Glomerular visceral epithelial cell (primary cell): ENCODE measurements at regions not wholly inside any gene's neighbourhood (a gene's known extent, or its start where the extent isn't known, plus 50 kb on each side); places are given as distances from the start of the nearest gene placed in this dataset.

ENCODE experiments used
- DNase-seq: peaks from one replicate; pipeline ENCODE4 v3.0.0-alpha.2; 2016; ENCODE audit errors: extremely low spot score

DNA sequence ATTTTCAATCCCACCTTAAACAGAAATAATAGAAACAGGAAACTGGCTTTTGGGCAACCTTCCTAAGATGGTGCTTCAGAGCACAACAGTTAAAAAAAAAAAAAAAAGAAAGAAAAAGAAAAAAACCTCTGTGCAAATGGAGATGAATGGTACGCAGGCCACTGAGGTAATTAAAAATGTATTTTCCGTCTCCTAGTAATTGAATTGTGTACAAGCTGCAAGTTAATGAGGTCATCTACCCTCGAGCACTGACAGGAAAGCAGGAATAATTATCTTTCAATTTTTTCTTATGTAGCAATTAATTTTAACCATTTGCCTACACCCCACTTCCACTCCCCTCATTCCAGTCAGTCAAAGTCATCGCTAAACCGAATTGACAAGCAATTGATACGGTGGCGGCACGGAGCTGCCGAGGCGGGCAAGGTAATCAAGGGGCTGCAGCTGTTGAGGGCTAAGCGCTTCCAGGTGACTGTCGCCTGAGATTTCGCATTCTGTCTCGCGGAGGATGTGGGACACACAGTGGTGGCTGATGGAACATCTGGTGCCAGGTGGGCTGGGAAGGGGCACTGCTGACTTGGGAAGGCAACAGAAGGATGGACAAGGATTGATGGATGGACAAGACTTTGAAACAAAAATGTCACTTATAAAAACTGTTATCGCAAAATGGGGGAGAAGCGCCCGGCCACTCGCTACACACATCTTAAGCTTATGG lies 109.4 kb downstream of the RCN1 start:
- no peak for DNase-seq

- no peak for DNase-seq
Measured at GRCh38 chr11:32204751-32205150, 113.9 kb downstream of the RCN1 start.

DNA sequence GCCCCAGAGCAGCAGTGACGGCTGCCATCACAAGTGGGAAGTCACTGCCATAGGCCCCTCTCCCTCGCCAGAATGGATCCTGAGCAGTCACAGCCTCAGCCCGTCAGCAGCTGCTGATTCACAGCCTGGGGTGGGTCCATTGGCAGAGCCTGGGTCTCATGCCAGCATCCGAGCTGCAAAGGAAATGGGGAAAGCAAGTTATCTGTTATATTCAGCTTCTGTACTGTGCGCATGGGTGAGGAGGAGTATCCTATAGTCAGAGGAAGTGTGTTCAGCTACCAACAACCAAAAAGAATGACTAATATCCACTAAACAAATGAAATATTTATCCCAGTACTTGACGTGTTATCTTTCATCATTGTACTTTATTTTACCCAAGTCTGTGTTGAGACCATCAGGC lies 119.7 kb downstream of the RCN1 start:
- peak; percentile 17 for DNase-seq

GRCh38 chr11:32213223-32213622 lies 122.3 kb downstream of the RCN1 start:
- peak; percentile 89 for DNase-seq

DNA sequence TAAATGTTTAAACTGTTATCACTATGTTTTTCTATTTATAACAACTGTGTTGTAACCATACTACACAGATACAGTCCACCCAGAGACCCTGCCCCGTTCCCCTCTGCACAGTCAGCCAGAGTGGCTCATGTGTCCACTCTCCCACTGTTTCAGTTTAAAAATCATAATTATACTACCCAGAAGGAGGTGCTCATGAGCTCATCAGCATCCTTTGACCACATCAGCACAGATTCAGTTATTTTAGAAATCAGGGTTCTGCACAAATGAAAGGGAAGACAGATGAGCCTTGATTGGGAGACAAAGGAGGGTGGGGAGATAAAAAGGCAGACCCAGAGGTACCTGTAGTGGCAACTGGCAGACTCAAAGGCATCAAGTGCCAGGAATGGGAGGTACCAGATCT lies 124.3 kb downstream of the RCN1 start:
- DNase-seq = no peak

- DNase-seq = no peak
Measured at GRCh38 chr11:32216749-32217148, 125.9 kb downstream of the RCN1 start.

GRCh38 chr11:32219320-32219719 lies 128.4 kb downstream of the RCN1 start:
- DNase-seq = no peak

DNA sequence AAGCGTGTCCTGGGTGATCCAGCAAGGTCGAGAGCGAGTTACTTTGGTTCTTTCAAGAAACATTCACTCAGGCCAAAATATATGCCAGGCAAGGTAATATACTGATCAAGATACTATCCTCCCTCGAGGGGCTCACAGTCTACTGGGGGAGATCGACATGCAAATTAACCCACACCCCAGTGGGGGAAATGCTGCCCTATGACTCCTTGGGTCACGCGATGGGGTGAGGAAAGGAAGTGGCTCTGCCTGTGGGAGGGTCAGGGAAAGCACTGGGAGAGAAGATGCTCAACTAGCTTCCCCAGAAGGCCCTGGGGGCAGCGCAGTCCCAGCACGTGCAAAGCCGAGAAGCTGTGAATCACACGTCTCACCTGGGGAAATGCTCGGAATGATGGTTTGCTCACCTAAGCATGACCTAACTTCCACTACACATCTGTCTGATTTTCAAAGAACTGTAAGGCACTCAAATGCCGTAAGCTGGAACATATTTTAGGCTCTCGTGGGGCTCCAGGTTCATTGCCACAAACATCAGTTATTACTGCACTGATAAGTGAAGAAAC lies 130.7 kb downstream of the RCN1 start:
- DNase-seq = no peak

- DNase-seq = no peak
Measured at GRCh38 chr11:32224580-32224979, 133.7 kb downstream of the RCN1 start.

GRCh38 chr11:32225571-32226285 lies 134.9 kb downstream of the RCN1 start:
- no peak for DNase-seq

GRCh38 chr11:32226480-32226879 lies 135.6 kb downstream of the RCN1 start:
- no peak for DNase-seq

- DNase-seq = no peak
Measured at GRCh38 chr11:32229576-32230240, 138.8 kb downstream of the RCN1 start.

GRCh38 chr11:32231909-32232493 lies 141.1 kb downstream of the RCN1 start:
- peak; percentile 32 for DNase-seq

DNA sequence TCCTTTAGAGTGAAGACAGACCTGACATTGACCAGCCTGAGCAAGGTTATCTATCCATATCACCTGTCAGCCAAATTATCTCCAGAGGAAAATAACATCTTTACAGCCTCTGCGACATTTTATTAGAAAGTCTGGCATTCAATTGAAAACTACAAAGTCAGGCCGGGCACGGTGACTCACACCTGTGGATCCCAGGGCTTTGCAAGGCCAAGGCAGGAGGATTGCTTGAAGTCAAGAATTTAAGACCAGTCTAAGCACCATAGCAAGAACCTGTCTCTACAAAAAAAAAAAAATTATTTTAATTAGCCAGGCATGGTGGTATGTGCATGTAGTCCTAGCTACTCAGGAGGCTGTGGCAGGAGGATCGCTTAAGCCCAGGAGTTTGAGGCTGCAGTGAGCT lies 141.6 kb downstream of the RCN1 start:
- DNase-seq = no peak

- no peak for DNase-seq
Measured at GRCh38 chr11:32233276-32233675, 142.4 kb downstream of the RCN1 start.

DNA sequence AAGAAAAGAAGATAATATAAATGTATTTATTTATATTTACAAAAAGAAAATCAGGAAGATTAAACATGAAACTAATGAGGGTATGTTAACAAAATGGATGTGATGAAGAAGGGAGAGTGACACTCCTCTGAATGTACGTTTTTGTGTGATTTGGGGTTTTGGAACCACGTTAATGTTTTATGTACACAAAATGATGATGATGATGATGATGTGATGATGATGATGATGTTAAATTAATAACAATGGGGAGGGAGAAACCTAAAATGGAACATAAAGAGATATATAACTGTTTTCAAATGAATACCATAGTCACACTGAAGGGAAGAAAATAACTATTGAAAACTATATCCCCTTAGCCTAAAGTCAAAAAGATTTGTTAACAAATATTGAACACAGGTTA lies 143.1 kb downstream of the RCN1 start:
- DNase-seq = no peak

DNA sequence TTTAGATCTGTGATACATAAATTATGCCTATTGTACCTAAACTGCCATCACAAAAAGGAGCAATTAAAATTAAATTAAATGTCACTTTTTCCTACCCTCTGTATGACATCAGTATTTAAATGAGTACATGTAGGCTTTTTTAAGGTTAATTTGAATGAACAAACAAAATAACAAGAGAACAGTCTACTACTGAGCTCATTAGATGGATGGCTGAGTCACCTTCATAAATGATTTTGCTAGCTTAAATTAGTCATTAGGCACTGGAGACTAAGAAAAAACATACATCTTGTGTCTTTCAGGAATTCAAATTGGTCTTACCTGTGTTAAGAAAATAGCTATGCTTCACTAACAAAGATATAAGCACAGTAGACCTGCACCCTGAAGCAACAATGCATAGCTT lies 153.6 kb downstream of the RCN1 start:
- no peak for DNase-seq

DNA sequence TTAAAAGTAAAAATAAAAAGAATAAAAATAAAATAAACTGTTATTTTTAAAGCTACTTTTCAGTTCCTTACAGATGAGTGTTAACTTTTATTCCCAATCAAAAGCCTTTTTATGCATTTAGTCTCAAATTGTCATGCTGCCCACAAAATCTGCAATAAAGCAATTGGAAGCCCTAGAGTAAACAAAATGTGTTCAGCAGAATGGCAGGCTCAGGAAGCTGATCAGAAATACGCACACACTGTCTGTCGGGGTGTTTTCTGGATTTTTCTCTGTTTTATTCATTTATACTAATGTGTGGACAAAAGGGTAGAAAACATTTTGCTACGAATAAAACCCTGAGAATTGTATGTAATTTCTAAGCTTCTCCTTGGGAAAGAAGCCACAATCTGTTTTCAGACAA lies 162.8 kb downstream of the RCN1 start:
- no peak for DNase-seq

DNA sequence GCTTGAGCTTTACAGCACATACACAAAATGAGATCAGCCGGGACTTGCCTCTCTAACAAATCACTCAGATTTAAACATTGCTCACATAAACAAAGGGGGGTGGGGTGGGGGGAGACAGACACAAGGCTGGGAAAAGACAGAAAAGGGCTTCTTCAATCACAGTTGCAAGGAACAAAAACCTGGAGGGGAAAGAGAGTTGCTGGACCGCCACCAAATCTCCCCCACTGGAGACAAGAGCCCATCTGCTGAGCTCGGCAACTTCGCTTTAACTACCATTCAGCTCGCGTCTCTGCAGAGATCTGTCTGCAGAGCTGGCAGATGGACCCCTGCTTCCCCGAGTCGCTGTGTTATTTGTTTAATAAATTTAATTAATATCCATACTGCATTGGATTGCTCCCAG lies 165.0 kb downstream of the RCN1 start:
- no peak for DNase-seq

GRCh38 chr11:32256466-32256865 lies 165.6 kb downstream of the RCN1 start:
- DNase-seq = no peak

DNA sequence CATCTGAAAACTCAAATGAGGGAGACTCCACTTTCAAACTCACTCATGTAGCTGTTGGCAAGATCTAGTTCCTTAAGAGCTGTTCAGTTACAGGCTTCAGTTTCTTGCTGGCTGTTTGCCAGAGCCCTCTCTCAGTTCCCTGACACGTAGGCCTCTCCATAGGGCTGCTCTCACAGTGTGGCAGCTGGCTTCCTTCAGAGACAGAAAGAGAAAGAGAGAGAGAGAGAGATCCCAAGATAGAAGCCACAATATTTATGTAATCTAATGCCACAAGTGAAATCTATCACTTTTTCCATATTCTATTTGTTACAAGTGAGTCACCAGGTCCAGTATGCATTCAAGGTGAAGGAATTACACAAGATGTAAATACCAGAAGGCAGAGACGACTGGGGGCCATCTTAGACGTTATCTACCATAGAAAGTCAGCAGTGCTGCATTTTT lies 168.8 kb downstream of the RCN1 start:
- DNase-seq = peak; percentile 20

- no peak for DNase-seq
Measured at GRCh38 chr11:32262367-32262766, 171.5 kb downstream of the RCN1 start.
